ENCODE measurements at regions not wholly inside any gene's neighbourhood (a gene's known extent, or its start where the extent isn't known, plus 50 kb on each side); places are given as distances from the start of the nearest gene placed in this dataset.
"Not testable (repeated sequence)": the region's sequence is repeated elsewhere in the genome, so short reads cannot be mapped to it uniquely, and the experiment has no call there.

DNA sequence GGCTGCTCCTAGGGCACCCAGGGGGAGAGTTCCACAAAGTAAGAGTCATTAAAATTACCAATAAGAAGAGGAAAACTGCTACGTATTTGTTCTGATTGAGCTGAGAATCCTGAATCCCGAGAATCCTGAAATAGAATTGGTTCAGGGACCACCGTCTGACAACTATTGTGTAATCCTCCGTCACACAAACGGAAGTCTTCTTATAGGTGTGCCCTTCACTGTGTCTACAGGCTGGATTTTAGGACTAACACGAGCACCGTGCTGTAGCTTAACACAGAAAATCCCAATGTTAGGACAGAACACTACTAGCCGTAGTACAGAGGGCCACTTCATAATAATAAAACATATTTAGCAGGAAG lies 50.6 kb upstream of the RNF182 start:
- H3K4me3 ChIP-seq (ENCODE audit: low read depth, low read length), result no peak overlapping the region

- H3K4me3 ChIP-seq (ENCODE audit: low read depth, low read length), result peak overlapping the region; percentile 29
Observed at GRCh38 chr6:13873288-13874190, 51.2 kb upstream of the RNF182 start.

DNA sequence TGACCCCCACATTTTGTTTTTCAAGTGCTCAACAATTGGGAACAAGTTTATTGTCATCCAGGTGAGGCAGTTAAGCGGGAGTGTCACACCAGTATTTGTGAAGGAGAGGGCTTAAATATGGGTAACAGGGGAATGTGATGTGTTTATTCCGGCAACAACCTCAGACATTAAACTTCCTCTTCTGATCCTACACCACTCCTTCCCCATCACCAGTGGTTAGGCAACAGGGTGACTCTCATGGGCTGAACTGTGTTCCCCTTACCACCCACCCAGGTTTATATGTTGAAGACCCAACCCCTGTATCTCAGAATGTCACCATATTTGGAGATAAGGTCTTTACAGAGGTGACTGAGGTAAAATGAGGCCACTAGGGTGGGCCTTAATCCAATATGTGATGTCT lies 52.1 kb upstream of the RNF182 start:
- H3K4me3 ChIP-seq (ENCODE audit: low read depth, low read length), result no peak overlapping the region

- H3K4me3 ChIP-seq (ENCODE audit: low read depth, low read length), result not testable (repeated sequence)
Observed at GRCh38 chr6:13872006-13872405, 52.7 kb upstream of the RNF182 start.

DNA sequence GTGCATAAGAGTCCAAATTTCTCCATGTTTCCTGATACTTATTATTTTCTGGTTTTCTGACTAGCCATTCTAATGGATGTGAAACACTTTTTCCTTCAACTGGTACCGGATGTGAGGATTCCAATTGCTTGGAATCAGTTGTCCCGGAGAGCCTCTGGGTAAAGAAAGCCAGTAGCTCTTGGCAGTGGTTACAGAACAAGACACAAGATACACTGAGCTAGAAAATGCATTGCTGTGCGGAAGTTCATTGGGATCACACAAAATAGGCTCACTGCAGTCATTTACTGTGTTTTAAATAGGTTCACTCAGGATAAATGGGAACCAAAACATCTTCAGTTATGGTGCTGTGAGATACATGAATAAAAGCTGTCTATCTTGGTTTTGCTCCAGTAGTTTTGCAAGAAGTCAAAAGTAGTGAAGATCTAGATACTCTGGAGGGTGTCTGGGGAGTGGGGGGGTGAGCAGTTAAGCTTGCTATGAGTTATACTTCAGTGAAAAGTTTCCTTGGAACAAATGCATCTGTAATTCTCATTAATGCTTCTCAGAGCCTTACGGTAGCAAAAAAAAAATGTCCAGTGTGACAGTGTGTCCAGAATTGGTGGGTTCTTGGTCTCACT lies 54.4 kb upstream of the RNF182 start:
- H3K4me3 ChIP-seq (ENCODE audit: low read depth, low read length), result no peak overlapping the region

GRCh38 chr6:13868236-13868635 lies 53.9 kb upstream of the MCUR1 start:
- no peak overlapping the region for H3K4me3 ChIP-seq (ENCODE audit: low read depth, low read length)

GRCh38 chr6:13866301-13866700 lies 51.9 kb upstream of the MCUR1 start:
- no peak overlapping the region for H3K4me3 ChIP-seq (ENCODE audit: low read depth, low read length)

DNA sequence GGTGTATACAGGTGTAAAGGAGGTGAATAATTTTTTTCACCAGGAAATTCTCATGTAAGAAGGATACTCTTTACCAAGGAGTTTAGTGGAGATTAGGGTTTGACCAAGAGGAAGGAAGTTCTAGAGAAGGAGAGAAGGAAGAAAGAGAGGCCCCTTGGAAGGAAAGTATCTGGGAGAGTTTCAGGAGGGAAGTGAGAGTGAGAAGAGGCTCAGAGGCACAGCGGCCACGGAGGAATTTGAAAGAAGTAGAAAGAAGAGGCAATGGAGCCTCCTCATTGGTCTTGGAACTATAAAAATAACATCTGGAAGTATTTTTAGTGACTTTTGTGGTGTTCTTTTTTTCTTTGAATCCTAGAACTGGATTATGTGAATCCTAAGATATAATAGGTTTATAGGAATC lies 50.8 kb upstream of the MCUR1 start:
- no peak overlapping the region for H3K4me3 ChIP-seq (ENCODE audit: low read depth, low read length)

DNA sequence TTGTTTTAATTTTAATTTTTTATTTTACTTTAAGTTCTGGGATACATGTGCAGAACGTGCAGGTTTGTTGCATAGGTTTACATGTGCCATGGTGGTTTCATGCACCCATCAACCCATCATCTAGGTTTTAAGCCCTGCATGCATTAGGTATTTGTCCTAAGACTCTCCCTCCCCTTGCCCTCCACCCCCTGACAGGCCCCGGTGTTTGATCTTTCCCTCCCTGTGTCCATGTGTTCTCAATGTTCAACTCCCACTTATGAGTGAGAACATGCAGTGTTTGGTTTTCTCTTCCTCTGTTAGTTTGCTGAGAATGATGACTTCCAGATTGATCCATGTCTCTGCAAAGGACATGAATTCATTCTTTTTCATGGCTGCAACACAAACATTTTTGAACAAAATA lies 50.3 kb upstream of the MCUR1 start:
- H3K4me3 ChIP-seq (ENCODE audit: low read depth, low read length), result not testable (repeated sequence)
